Prostate gland (tissue), 2 donors: ENCODE measurements at regions not wholly inside any gene's neighbourhood (a gene's known extent, or its start where the extent isn't known, plus 50 kb on each side); places are given as distances from the start of the nearest gene placed in this dataset.

Source experiments
- DNase-seq: peaks from one replicate; pipeline ENCODE4 v3.0.0-alpha.2; 2019; ENCODE audit warnings: low spot score
- H3K27ac ChIP-seq, 2 donors: fragments of 200-600 bp; sonication (generic); 2 replicates each; pipeline ENCODE4 v1.5.1; 2017 to 2019
- H3K27me3 ChIP-seq: fragments of 200-600 bp; sonication (generic); replicated peaks from 2 replicates; pipeline ENCODE4 v1.5.1; 2019; ENCODE audit not compliant: insufficient read depth
- H3K36me3 ChIP-seq, 2 donors: fragments of 200-600 bp; sonication (generic); 1 replicate in 1 of 2; 2 replicates in 1 of 2; pipeline versions ENCODE4 v1.5.1 to v1.8.1; 2017 to 2019
- H3K4me1 ChIP-seq: fragments of 200-600 bp; sonication (generic); replicated peaks from 2 replicates; pipeline ENCODE4 v1.5.1; 2019
- H3K4me3 ChIP-seq, 2 donors: fragments of 200-600 bp; sonication (generic); 2 replicates each; pipeline ENCODE4 v1.5.1; 2017 to 2019
- H3K9me3 ChIP-seq: fragments of 200-600 bp; sonication (generic); 2 replicates; pipeline ENCODE4 v1.5.1; 2017
- CTCF ChIP-seq, 4 experiments: fragments of 200-600 bp in 2 of 4; fragments of 450-650 bp in 2 of 4; sonication (generic) in 2 of 4; IDR thresholded peaks; 1 replicate in 3 of 4; 2 replicates in 1 of 4; pipeline ENCODE4 v1.5.1; 2016 to 2019; ENCODE audit warnings: antibody characterized with exemption in 4 of 4, mild to moderate bottlenecking in 2 of 4, moderate library complexity in 2 of 4
- POLR2A ChIP-seq: fragments of 450-650 bp; IDR thresholded peaks from one replicate; pipeline ENCODE4 v1.6.1; 2016; ENCODE audit warnings: antibody characterized with exemption, mild to moderate bottlenecking
- POLR2AphosphoS5 ChIP-seq: sonication (generic); formaldehyde crosslinking; IDR thresholded peaks from one replicate; pipeline ENCODE4 v1.6.1; 2017; ENCODE audit warnings: antibody characterized with exemption
- WGBS: methylation state at CpG from one replicate; pipeline ENCODE4 v1.1.5; 2018; 5-methylcytosine and 5-hydroxymethylcytosine counted together
- intact Hi-C: fragments of 100-400 bp; cut with DNase I; formaldehyde crosslinking; loops from one replicate; pipeline ENCODE4 v1.14.2; 2022

GRCh38 chrX:25068340-25068739, 52.6 kb upstream of the ARX start:
- no peaks in the 10 kb centered on the region for H3K36me3 ChIP-seq
- no peak overlapping the region for H3K4me3 ChIP-seq
- intact Hi-C loops = no loop called here
- no peaks in the 10 kb centered on the region for H3K9me3 ChIP-seq
- H3K4me1 ChIP-seq = no peaks in the 10 kb centered on the region
- 84% methylated on average over 5 of the region's 5 CpGs for WGBS
- DNase-seq = no peak
- H3K27me3 ChIP-seq = no peaks in the 10 kb centered on the region
- H3K27ac ChIP-seq = no peak overlapping the region
- TF ChIP-seq POLR2A = no peak
- TF ChIP-seq CTCF (IDR thresholded peaks at IDR 0.05) = no peak
- no peak for TF ChIP-seq POLR2AphosphoS5

- 79% methylated on average over 4 of the region's 4 CpGs for WGBS
- Histone ChIP-seq H3K27ac (no peak overlapping the region), H3K36me3 (no peaks in the 10 kb centered on the region), H3K9me3 (no peaks in the 10 kb centered on the region), H3K27me3 (no peaks in the 10 kb centered on the region), H3K4me1 (no peaks in the 10 kb centered on the region), H3K4me3 (no peak overlapping the region)
- no peak for DNase-seq
- TF ChIP-seq POLR2AphosphoS5 = no peak
- no peak for TF ChIP-seq POLR2A
- TF ChIP-seq CTCF (IDR thresholded peaks at IDR 0.05) = no peak
- intact Hi-C loops = no loop called here
Observed at GRCh38 chrX:25067271-25068172, 51.8 kb upstream of the ARX start.

GRCh38 chrX:25066131-25066530, 50.4 kb upstream of the ARX start:
- no peaks in the 10 kb centered on the region for H3K4me1 ChIP-seq
- no peak overlapping the region for H3K27ac ChIP-seq
- 83% methylated on average over 3 of the region's 3 CpGs for WGBS
- no peaks in the 10 kb centered on the region for H3K9me3 ChIP-seq
- no peaks in the 10 kb centered on the region for H3K27me3 ChIP-seq
- H3K4me3 ChIP-seq = no peak overlapping the region
- no peaks in the 10 kb centered on the region for H3K36me3 ChIP-seq
- intact Hi-C loops = no loop called here
- DNase-seq = no peak
- TF ChIP-seq CTCF (IDR thresholded peaks at IDR 0.05) (no peak), POLR2A (no peak), POLR2AphosphoS5 (no peak)
